ENCODE measurements at regions not wholly inside any gene's neighbourhood (a gene's known extent, or its start where the extent isn't known, plus 50 kb on each side); places are given as distances from the start of the nearest gene placed in this dataset.

DNA sequence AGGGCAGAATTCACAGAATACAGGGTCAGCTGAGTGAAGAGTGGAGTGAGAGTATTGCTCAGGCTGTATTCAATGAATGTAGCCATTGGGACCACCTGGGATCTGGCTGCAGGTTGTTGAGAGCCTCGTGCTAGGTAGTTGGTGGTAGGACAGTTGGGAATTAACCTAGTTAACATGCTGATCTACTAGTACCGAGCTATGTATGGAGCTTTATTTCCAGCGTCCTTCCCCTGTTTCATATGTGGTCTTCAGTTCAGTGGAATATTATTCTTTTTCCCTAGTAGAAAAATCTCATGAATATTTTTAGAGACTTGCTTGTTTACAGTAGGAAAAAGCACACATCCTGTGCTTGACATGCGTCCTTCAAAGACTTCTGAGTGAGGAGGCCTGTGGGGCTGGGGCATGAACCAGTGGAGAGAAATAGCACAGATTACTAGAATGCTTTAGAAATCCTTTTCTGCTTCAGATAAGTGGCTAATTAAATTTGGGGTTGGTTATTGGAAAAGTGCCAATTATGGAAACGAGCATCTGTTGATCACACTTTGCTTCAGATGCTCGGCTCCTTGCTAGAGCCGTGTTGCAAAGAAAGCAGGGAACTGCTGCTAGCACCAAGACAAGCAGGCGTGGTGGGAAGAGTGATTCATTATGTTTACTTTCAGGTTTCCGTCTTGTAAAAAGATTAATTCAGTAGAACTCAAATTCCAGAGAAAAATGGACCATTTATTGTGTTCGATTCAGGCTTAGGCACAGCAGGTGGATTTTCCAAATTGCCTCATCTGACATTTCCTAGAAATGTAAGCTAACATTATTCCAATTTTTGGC lies 53.6 kb downstream of the ARF6 start:
- Histone ChIP-seq H3K79me2 (ENCODE audit: control insufficient read depth, insufficient read depth, low read length) (no peaks in the 10 kb centered on the region), H3K23ac (ENCODE audit: low read length) (no peak overlapping the region), H2BK5ac (ENCODE audit: low read length) (no peak overlapping the region), H2AK5ac (ENCODE audit: low read length) (no peak overlapping the region), H4K8ac (ENCODE audit: low read depth, low read length) (no peak overlapping the region), H3K27ac (ENCODE audit: low read depth, low read length) (no peak overlapping the region), H3K36me3 (ENCODE audit: control insufficient read depth, insufficient read depth, low read length) (no peaks in the 10 kb centered on the region), H4K5ac (ENCODE audit: low read length) (no peak overlapping the region), H2BK120ac (ENCODE audit: low read depth, low read length) (no peak overlapping the region), H3K4me1 (ENCODE audit: control insufficient read depth, low read depth, low read length) (no peaks in the 10 kb centered on the region), H3K4me3 (ENCODE audit: low read length) (no peak overlapping the region), H3K18ac (ENCODE audit: low read length) (no peak overlapping the region), H3K9ac (ENCODE audit: low read length) (no peak overlapping the region), H2BK15ac (replicated peaks; ENCODE audit: low read depth) (no peak overlapping the region), H3K79me1 (ENCODE audit: low read length) (no peaks in the 10 kb centered on the region), H3K4me2 (ENCODE audit: low read length) (no peak overlapping the region), H3K27me3 (ENCODE audit: insufficient read depth, low read length, poor library complexity) (no peaks in the 10 kb centered on the region), H3K4ac (ENCODE audit: low read depth, low read length) (no peak overlapping the region), H3K56ac (ENCODE audit: low read length) (no peak overlapping the region)
- WGBS (ENCODE audit: extremely low coverage, insufficient coverage, low lambda C conversion rate): no CpG with 5 or more reads among the region's 10 CpGs
- DNase-seq: no peak

DNA sequence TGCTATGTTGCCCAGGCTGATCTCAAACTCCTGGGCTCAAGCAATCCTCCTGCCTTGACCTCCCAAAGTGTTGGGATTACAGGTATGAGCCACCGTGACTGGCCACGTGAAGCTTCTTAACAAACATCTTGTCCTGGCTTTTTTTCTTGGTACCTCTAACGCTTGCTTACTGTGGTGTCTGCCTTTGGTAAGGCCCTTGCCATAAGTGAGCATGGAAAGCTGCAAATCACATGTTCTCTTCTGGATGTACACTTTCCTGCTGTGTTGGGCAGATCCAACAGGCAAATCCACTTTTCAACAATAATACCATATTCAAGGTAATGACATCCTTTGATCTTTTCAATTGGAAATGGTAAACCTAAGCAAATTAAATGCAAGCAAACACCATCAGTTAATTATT lies 54.6 kb downstream of the ARF6 start:
- Histone ChIP-seq H3K27me3 (ENCODE audit: insufficient read depth, low read length, poor library complexity) (no peaks in the 10 kb centered on the region), H2BK120ac (ENCODE audit: low read depth, low read length) (no peak overlapping the region), H3K4me1 (ENCODE audit: control insufficient read depth, low read depth, low read length) (no peaks in the 10 kb centered on the region), H2AK5ac (ENCODE audit: low read length) (no peak overlapping the region), H3K23ac (ENCODE audit: low read length) (no peak overlapping the region), H2BK5ac (ENCODE audit: low read length) (no peak overlapping the region), H3K79me1 (ENCODE audit: low read length) (no peaks in the 10 kb centered on the region), H3K36me3 (ENCODE audit: control insufficient read depth, insufficient read depth, low read length) (no peaks in the 10 kb centered on the region), H4K5ac (ENCODE audit: low read length) (no peak overlapping the region), H3K56ac (ENCODE audit: low read length) (no peak overlapping the region), H3K27ac (ENCODE audit: low read depth, low read length) (no peak overlapping the region), H3K79me2 (ENCODE audit: control insufficient read depth, insufficient read depth, low read length) (no peaks in the 10 kb centered on the region), H3K9ac (ENCODE audit: low read length) (no peak overlapping the region), H2BK15ac (replicated peaks; ENCODE audit: low read depth) (no peak overlapping the region), H3K18ac (ENCODE audit: low read length) (no peak overlapping the region), H3K4ac (ENCODE audit: low read depth, low read length) (no peak overlapping the region), H3K4me3 (ENCODE audit: low read length) (no peak overlapping the region), H3K4me2 (ENCODE audit: low read length) (no peak overlapping the region), H4K8ac (ENCODE audit: low read depth, low read length) (no peak overlapping the region)
- no peak for DNase-seq
- no CpG with 5 or more reads among the region's 3 CpGs for WGBS (ENCODE audit: extremely low coverage, insufficient coverage, low lambda C conversion rate)

DNA sequence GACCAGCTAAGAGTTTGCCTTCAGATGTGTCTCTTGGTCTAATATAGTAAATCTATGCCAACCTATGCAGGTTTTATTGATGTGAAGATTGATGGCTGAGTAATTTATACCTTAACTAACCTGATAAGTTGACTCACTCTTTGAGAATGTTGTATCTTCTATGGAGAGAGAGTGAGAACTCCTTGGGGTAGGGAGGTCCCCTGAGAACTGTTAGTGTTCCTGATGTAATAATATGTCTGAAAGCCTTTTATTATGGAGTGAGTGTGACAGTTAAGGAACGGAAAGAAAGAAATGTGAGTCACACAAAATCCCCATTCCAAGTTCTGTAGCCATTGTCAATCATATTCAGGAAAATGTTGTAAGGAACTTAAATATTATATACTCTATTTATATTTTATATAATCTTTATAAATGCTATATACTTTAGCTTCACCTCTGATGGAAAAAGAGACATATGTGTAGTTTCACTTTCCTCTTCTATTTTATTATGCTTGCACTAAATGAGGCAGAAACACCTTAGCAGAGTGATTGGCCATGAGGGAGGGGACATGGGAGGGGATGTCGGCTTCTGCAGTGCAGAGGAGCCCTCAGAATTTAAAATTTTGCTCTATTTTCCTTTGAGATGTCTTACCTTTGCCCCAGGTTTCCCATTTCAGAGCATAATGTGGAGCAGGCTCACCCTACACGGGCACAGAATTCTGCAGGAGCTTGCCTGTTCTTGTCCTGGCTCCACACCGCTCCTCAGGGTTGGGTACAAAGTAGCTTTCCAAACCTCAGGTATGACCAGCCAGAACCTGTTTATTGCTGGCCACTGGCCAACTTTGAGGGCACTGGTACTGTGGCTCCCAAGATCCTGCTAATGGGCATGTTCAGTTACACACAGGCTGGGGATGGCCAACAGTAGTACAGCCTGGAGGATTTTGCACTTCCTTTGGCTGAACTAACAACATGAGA lies 57.7 kb downstream of the ARF6 start:
- H3K18ac ChIP-seq (ENCODE audit: low read length): no peak overlapping the region
- no peak overlapping the region for H2AK5ac ChIP-seq (ENCODE audit: low read length)
- no peaks in the 10 kb centered on the region for H3K4me1 ChIP-seq (ENCODE audit: control insufficient read depth, low read depth, low read length)
- H3K4ac ChIP-seq (ENCODE audit: low read depth, low read length): no peak overlapping the region
- H3K36me3 ChIP-seq (ENCODE audit: control insufficient read depth, insufficient read depth, low read length): no peaks in the 10 kb centered on the region
- no peak overlapping the region for H2BK15ac ChIP-seq (replicated peaks; ENCODE audit: low read depth)
- no peak overlapping the region for H3K4me3 ChIP-seq (ENCODE audit: low read length)
- H4K5ac ChIP-seq (ENCODE audit: low read length): no peak overlapping the region
- H3K9ac ChIP-seq (ENCODE audit: low read length): no peak overlapping the region
- H3K56ac ChIP-seq (ENCODE audit: low read length): no peak overlapping the region
- no peaks in the 10 kb centered on the region for H3K27me3 ChIP-seq (ENCODE audit: insufficient read depth, low read length, poor library complexity)
- H3K79me1 ChIP-seq (ENCODE audit: low read length): no peaks in the 10 kb centered on the region
- WGBS (ENCODE audit: extremely low coverage, insufficient coverage, low lambda C conversion rate): no CpG with 5 or more reads among the region's 4 CpGs
- no peak overlapping the region for H3K23ac ChIP-seq (ENCODE audit: low read length)
- no peak overlapping the region for H2BK120ac ChIP-seq (ENCODE audit: low read depth, low read length)
- H3K79me2 ChIP-seq (ENCODE audit: control insufficient read depth, insufficient read depth, low read length): no peaks in the 10 kb centered on the region
- no peak for DNase-seq
- no peak overlapping the region for H3K4me2 ChIP-seq (ENCODE audit: low read length)
- no peak overlapping the region for H2BK5ac ChIP-seq (ENCODE audit: low read length)
- H3K27ac ChIP-seq (ENCODE audit: low read depth, low read length): no peak overlapping the region
- no peak overlapping the region for H4K8ac ChIP-seq (ENCODE audit: low read depth, low read length)

DNA sequence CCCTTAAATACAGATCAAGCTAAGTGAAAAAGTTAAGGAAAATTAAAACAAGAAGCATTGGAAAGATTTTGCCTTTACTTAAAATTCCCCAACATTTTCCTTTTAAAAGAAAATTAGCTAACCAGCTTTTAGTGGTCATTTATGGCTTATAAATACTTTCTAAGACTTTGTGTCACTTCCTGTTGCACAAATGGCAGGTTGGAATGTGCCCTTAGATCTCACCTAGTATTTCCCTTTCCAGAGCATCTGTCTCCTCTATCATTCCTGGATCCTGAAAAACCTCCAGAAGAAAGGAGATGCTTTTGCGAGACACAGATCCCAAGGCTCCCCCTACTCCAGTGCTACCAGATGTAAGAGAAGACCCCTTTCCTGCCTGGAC lies 58.3 kb downstream of the ARF6 start:
- no peak overlapping the region for H2BK5ac ChIP-seq (ENCODE audit: low read length)
- H4K5ac ChIP-seq (ENCODE audit: low read length): no peak overlapping the region
- no peak for DNase-seq
- H3K56ac ChIP-seq (ENCODE audit: low read length): no peak overlapping the region
- WGBS (ENCODE audit: extremely low coverage, insufficient coverage, low lambda C conversion rate): no CpG with 5 or more reads among the region's 1 CpG
- no peak overlapping the region for H3K4me3 ChIP-seq (ENCODE audit: low read length)
- no peak overlapping the region for H3K27ac ChIP-seq (ENCODE audit: low read depth, low read length)
- no peak overlapping the region for H4K8ac ChIP-seq (ENCODE audit: low read depth, low read length)
- H3K4ac ChIP-seq (ENCODE audit: low read depth, low read length): no peak overlapping the region
- no peaks in the 10 kb centered on the region for H3K27me3 ChIP-seq (ENCODE audit: insufficient read depth, low read length, poor library complexity)
- H2AK5ac ChIP-seq (ENCODE audit: low read length): no peak overlapping the region
- no peaks in the 10 kb centered on the region for H3K36me3 ChIP-seq (ENCODE audit: control insufficient read depth, insufficient read depth, low read length)
- no peak overlapping the region for H2BK15ac ChIP-seq (replicated peaks; ENCODE audit: low read depth)
- no peaks in the 10 kb centered on the region for H3K79me1 ChIP-seq (ENCODE audit: low read length)
- no peaks in the 10 kb centered on the region for H3K79me2 ChIP-seq (ENCODE audit: control insufficient read depth, insufficient read depth, low read length)
- H3K4me2 ChIP-seq (ENCODE audit: low read length): no peak overlapping the region
- H2BK120ac ChIP-seq (ENCODE audit: low read depth, low read length): no peak overlapping the region
- no peaks in the 10 kb centered on the region for H3K4me1 ChIP-seq (ENCODE audit: control insufficient read depth, low read depth, low read length)
- H3K23ac ChIP-seq (ENCODE audit: low read length): no peak overlapping the region
- no peak overlapping the region for H3K18ac ChIP-seq (ENCODE audit: low read length)
- no peak overlapping the region for H3K9ac ChIP-seq (ENCODE audit: low read length)

DNA sequence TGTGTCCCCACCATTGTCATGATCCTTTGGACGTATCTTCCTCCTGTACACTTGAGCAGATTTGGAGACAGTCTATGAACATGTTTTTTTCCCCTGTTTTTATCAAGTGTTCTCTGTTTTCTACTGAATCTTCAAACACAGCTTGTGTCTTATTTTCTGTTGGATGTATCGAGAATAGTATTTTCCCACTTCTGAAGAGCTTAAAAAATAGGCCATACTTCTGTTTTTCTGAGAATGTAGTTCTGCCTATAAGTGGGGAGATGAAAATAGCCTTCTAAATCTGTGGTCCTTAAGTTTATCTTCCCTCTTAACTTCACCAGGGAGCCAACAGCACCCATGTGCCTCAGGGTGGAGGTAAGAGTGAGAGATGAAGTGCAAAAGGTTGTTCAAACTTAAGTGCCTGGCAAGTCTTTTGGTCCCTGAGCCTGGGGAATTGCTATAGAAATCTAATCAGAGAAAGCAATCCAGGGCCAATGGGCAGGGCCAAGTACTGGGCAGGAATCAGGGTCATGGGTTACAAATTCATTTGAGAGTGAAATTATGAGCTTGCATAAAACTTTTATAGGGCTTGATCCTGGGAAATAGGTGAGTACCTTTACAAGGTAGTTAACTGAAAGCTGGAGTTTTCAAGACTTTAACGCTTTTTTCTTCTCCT lies 58.9 kb downstream of the ARF6 start:
- Histone ChIP-seq H3K4me2 (ENCODE audit: low read length) (no peak overlapping the region), H3K9ac (ENCODE audit: low read length) (no peak overlapping the region), H3K27ac (ENCODE audit: low read depth, low read length) (no peak overlapping the region), H3K4me1 (ENCODE audit: control insufficient read depth, low read depth, low read length) (no peaks in the 10 kb centered on the region), H4K5ac (ENCODE audit: low read length) (no peak overlapping the region), H2BK120ac (ENCODE audit: low read depth, low read length) (no peak overlapping the region), H3K4ac (ENCODE audit: low read depth, low read length) (no peak overlapping the region), H3K27me3 (ENCODE audit: insufficient read depth, low read length, poor library complexity) (no peaks in the 10 kb centered on the region), H3K4me3 (ENCODE audit: low read length) (no peak overlapping the region), H2AK5ac (ENCODE audit: low read length) (no peak overlapping the region), H3K23ac (ENCODE audit: low read length) (no peak overlapping the region), H3K56ac (ENCODE audit: low read length) (no peak overlapping the region), H2BK5ac (ENCODE audit: low read length) (no peak overlapping the region), H3K36me3 (ENCODE audit: control insufficient read depth, insufficient read depth, low read length) (no peaks in the 10 kb centered on the region), H3K79me2 (ENCODE audit: control insufficient read depth, insufficient read depth, low read length) (no peaks in the 10 kb centered on the region), H3K18ac (ENCODE audit: low read length) (no peak overlapping the region), H2BK15ac (replicated peaks; ENCODE audit: low read depth) (no peak overlapping the region), H4K8ac (ENCODE audit: low read depth, low read length) (no peak overlapping the region), H3K79me1 (ENCODE audit: low read length) (no peaks in the 10 kb centered on the region)
- no CpG with 5 or more reads among the region's 3 CpGs for WGBS (ENCODE audit: extremely low coverage, insufficient coverage, low lambda C conversion rate)
- DNase-seq: no peak
